ENCODE measurements at regions not wholly inside any gene's neighbourhood (a gene's known extent, or its start where the extent isn't known, plus 50 kb on each side); places are given as distances from the start of the nearest gene placed in this dataset.
"Not testable (repeated sequence)": the region's sequence is repeated elsewhere in the genome, so short reads cannot be mapped to it uniquely, and the experiment has no call there.

DNA sequence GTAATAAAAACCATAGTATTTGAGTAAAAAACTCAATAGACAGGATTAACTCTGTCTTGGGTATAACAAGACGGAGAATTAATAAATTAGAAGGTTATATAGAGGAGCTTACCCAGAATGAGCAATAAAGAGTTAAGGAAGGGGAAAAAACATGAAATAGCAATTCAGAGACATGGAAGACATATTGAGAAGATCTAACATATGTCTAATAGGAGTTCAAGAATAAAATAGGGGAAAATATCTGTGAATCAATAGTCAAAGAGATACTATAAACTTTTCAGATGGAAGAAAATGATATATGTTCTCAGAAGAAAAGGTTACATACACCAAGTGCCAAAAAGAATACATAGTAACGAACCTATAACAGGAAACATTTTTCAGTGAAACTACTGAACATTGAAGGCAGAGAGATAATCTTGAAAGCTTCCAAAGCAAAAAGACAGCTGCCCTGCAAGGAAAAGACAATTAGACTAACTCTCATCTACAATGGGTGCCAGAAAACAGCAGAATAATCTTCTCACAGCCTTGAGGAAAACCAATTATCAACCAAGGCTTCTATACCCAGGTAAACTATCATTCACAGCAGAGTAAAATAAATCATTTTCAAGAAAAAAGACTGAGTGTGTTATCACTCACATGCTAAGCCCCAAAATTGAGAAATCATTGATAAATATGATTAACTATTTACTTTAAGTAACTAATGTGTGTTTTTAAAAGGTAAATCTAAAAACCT lies 106.0 kb downstream of the ENC1 start:
- DNase-seq (ENCODE audit: low read depth), result no peak

GRCh38 chr5:74530326-74531050 lies 110.0 kb downstream of the ENC1 start:
- no peak for DNase-seq (ENCODE audit: low read depth)

DNA sequence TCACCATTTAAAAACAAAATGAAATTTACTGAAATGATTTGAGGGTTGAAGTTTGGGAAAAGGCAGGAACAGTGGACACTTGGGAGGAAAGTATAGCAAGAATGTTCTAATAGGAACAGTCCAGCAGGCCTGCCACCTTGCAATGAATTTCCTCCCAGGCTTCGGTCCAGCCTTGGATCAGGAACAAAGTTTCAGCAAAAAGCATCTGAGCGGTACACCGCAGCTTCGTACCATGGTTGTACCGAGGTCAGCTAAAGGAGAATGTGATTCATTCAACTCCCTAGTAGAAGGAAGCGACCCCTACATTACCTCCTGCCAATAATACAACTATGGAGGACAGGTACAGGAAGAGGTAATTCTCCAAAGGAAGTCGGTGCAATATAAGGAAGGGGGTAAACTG lies 111.4 kb downstream of the ENC1 start:
- no peak for DNase-seq (ENCODE audit: low read depth)

- no peak for DNase-seq (ENCODE audit: low read depth)
Observed at GRCh38 chr5:74526111-74526510, 114.4 kb downstream of the ENC1 start.

DNA sequence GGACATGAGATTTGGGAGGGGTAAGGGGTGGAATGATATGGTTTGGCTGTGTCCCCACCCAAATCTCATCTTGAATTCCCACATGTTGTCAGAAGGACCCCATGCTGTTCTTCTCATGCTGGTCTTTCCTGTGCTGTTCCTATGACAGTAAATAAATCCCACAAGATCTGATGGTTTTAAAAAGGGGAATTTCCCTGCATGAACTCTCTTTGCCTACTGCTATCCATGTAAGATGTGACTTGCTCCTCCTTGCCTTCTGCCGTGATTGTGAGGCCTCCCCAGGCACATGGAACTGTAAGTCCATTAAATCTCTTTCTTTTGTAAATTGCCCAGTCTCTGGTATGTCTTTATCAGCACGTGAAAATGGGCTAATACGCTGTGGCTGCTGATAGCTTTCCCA lies 115.8 kb downstream of the ENC1 start:
- DNase-seq (ENCODE audit: low read depth), result not testable (repeated sequence)

DNA sequence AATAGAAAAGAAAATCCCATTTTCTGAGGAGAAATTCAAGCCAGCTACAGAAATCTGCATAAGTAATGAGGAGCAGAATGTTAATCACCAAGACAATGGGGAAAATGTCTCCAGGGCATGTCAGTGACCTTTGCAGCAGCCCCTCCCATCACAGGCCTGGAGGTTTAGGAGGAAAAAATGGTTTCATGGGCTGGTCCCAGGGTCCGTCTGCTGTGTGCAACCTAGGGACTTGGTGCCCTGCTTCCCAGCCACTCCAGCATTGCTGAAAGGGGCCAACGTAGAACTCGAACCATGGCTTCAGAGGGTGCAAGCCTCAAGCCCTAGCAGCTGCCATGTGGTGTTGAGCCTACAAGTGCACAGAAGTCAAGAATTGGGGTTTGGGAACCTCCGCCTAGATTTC lies 116.8 kb downstream of the ENC1 start:
- not testable (repeated sequence) for DNase-seq (ENCODE audit: low read depth)

DNA sequence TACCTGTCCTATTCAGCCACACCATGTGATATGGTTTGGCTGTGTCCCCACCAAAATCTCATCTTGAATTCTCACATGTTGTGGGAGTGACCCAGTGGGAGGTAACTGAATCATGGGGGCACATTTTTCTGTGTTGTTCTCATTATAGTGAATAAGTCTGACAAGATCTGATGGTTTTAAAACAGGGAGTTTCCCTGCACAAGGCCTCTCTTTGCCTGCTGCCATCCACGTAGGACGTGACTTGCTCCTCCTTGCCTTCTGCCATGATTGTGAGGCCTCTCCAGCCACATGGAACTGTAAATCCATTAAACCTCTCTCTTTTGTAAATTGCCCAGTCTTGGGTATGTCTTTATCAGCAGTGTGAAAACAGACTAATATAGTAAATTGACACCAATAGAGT lies 117.7 kb downstream of the ENC1 start:
- not testable (repeated sequence) for DNase-seq (ENCODE audit: low read depth)

DNA sequence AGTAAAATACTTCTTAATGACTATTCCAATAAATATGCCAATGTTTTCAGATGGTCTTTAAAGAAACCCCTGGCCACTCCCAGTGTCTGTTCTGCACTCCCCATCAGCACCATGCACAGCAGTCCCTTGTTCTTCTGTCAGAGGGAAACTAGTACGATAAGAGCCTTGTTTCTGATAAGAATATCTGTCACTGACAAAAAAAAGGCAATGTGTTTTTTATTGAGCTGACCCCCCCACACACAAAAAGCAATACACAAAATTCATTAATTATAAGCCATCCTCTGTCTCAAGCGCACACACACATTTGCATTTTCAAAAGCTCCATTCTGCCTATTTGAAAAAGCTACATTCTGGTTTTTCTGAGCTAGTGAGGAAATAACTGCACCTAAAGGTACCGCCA lies 119.1 kb downstream of the ENC1 start:
- DNase-seq (ENCODE audit: low read depth), result no peak

GRCh38 chr5:74519679-74520078 lies 120.8 kb downstream of the ENC1 start:
- DNase-seq (ENCODE audit: low read depth), result no peak

DNA sequence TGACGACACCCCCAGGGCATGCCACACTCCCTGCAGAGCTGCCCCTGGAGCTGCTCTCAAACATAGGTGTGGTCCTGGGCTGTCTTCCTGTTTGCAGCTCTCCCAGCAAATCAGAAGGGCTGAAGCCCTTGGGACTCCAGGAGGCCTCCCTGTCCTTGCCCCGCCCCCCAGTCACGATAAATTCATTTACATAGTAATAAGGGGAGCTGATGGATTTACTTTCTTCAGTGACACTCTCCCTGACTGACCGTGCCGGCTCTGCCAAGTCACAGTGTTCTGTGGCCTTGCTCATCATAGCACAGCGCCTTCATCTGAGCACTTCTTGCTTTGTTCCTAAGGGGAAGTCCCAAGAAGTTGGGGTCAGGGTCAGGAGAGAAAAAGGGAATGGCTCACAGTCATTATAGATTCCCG lies 121.4 kb downstream of the ENC1 start:
- DNase-seq (ENCODE audit: low read depth), result no peak

DNA sequence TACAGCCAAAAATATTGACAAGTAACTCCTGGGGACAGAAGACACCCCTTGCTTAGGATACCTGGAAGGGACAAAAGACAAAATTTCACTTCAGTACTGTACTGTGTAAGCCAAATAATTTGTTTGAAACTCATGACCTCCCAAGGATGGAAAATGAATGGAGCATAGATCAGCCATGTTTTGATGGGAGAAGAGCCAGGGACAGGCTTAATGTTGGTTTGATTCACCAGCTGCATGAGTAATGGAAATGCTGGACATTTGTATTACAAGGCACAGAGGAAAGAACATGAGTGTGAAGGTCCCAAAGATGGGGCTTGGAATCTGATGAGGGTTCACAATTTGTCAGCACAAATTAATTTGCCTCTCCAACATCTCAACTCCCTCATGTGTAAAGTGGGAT lies 122.8 kb downstream of the ENC1 start:
- DNase-seq (ENCODE audit: low read depth), result peak; percentile 35

DNA sequence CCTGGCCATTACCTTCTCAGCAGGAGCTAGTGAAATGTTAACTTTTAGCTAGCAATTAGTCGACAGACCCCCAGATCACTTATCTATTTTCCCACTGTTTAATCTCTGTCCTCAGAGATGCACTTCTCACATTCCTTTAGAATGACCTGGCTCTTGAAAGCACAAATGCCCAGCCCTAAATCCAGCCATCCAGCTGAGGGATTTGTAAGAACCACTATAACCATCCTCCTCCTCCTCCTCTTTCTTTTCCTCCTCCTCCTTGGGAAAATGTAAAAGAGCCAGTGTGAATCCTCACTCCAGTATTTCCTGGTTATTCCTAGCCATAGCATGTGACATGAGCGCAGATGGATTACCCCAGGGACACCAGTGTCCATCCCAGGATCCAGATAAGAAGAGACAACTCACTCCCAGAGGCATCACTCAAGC lies 124.3 kb downstream of the ENC1 start:
- peak; percentile 19 for DNase-seq (ENCODE audit: low read depth)

- DNase-seq (ENCODE audit: low read depth), result no peak
Observed at GRCh38 chr5:74514888-74515551, 125.5 kb downstream of the ENC1 start.

- DNase-seq (ENCODE audit: low read depth), result not testable (repeated sequence)
Observed at GRCh38 chr5:74511770-74512169, 128.8 kb downstream of the ENC1 start.

DNA sequence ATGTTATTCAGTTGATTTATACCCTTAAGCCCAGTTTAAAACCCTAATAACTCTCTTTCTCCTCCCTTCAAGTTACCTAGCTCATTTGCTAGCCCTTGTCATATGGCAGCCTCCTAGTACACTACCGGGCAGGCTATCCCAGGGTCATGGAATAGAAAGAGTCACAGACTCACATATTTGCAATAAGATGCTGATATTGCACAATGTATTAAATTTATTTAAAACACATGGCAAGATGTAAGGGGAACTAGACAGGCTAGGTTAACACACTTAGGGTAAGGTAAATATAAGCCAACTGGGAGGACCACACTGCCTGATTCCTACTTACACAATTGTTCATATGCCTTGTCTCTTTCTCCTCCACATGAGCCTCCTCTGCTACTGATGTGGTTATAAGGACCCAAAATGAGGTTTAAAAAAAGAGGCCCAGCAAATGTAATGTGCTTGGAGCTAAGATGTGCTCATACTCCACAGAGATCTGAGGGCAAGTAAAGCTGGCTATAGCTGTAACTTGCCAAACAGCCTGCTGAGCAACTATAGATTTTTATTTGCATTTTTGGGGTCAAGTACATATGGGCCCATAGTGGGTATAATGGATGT lies 130.0 kb downstream of the ENC1 start:
- no peak for DNase-seq (ENCODE audit: low read depth)

DNA sequence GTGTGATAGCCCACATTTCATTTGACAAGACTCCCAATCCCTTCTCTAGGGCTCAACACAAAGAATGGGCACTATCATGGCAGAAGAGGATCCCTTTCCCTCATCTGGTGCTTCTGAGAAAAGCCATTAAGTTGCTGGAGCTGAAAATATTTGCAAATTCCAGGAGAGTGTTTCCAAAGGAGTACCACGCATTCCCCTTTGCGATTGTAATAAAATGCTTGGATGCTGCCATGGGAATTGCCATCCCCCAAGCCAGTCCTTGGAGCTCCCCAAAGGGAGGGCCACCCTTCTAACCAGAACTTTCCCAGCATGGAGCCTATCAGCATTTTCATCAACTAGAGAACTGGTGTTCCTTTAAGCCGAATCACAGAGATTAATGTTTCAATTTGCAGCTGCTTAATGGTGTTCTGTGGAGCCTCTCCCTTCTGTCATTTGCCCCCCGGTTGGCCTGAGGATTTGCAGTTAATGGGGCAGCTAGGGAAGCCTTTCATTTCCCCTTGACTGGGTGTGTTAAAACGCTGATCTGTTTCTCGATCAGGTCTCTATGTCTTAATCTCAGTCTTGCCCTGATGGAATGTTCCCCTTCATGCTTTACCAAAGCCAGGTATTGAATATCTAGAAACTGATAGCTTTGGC lies 133.0 kb downstream of the ENC1 start:
- no peak for DNase-seq (ENCODE audit: low read depth)

- no peak for DNase-seq (ENCODE audit: low read depth)
Observed at GRCh38 chr5:74506119-74506518, 134.4 kb downstream of the ENC1 start.

DNA sequence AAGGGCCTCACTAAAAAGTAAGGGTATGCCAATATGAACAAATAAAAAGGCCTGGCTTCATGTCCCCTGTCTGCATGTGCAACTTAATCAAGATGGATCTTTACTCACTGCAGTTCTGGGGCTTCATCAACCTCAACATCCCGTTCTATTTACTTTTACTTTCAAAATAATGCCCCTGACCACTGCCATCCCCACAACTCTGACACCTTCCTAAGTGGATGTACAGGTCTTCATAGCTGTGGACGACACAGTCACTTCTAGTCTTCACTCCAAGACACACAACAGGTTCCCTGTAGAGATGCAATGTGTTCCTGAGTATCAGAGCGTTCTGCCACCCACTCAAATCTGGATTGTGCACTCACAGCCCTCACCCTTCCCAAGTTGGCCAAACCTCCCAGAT lies 136.1 kb downstream of the ENC1 start:
- DNase-seq (ENCODE audit: low read depth), result no peak

DNA sequence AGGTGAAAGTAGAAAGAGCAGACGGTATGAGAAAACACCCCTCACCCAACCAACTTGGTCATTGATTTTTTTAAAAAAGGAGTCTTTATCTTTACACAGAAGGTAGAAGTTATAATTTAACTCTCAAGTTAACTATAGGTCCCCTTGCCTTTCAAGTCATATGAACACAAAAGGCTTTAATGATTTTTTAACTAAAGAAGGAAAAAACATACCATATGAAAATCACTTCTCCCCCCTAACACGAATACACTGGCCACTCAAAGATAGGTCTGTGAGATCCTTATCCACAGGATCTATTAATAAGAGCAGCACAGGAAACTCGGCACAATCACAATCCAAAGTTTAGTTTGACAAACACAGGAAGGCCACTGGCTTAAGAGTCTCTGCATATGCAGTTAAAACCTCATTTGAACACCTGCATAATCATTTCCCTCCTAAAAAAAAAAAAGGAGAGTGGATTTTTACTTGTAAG lies 138.0 kb downstream of the ENC1 start:
- no peak for DNase-seq (ENCODE audit: low read depth)

- DNase-seq (ENCODE audit: low read depth), result no peak
Observed at GRCh38 chr5:74501674-74502478, 138.7 kb downstream of the ENC1 start.

Data from HS-27A (cell line).